OCI-LY1 (cell line): ENCODE measurements at regions not wholly inside any gene's neighbourhood (a gene's known extent, or its start where the extent isn't known, plus 50 kb on each side); places are given as distances from the start of the nearest gene placed in this dataset.
"Not testable (repeated sequence)": the region's sequence is repeated elsewhere in the genome, so short reads cannot be mapped to it uniquely, and the experiment has no call there.

Experiments
- CTCF ChIP-seq: fragments of 200-600 bp; sonication (generic), shearing (Covaris generic); IDR thresholded peaks from 2 replicates; pipeline ENCODE4 v1.5.1; 2017; ENCODE audit warnings: mild to moderate bottlenecking, antibody characterized with exemption, low read length, moderate library complexity, mixed read lengths
- EZH2 ChIP-seq: fragments of 200-600 bp; sonication (generic), shearing (Covaris generic); IDR thresholded peaks from 2 replicates; pipeline ENCODE4 v1.8.0; 2017; ENCODE audit warnings: borderline replicate concordance, mixed run types, mild to moderate bottlenecking, antibody characterized with exemption, low read length, moderate library complexity, mixed read lengths

- TF ChIP-seq CTCF, EZH2: not testable (repeated sequence)
These were observed 133.6 kb upstream of the ZNF217 start for GRCh38 chr20:53727239-53727638.
